HCT116 (cell line): ENCODE measurements at regions not wholly inside any gene's neighbourhood (a gene's known extent, or its start where the extent isn't known, plus 50 kb on each side); places are given as distances from the start of the nearest gene placed in this dataset.
"Not testable (repeated sequence)": the region's sequence is repeated elsewhere in the genome, so short reads cannot be mapped to it uniquely, and the experiment has no call there.

Experiments used
- ATAC-seq: fragments of 200-7000 bp; cut with Tn5 transposase; 2 replicates; pipeline ENCODE4 v1.9.1; 2020; ENCODE audit warnings: mild to moderate bottlenecking, moderate library complexity
- BruUV-seq: library from RNA; stranded (reverse); fragments of 400-500 nt; replicated peaks from 2 replicates; lab custom pipeline; 2021; lab: Mats Ljungman, UMichigan
- CTCF ChIA-PET: fragments of 300-600 bp; sonication (Branson Sonifier 250); formaldehyde crosslinking; loops from one replicate; lab custom pipeline; 2021; ENCODE audit warnings: antibody characterized with exemption; lab: Charles Lee
- POLR2A ChIA-PET: fragments of 300-600, 350-600 bp; sonication (Branson Sonifier 250); formaldehyde crosslinking; loops from one replicate; lab custom pipeline; 2021; ENCODE audit warnings: antibody characterized with exemption; lab: Charles Lee
- RAD21 ChIA-PET, 2 experiments: fragments of 300-600 bp; sonication (Branson Sonifier 250); formaldehyde crosslinking; loops; one replicate each; lab custom pipeline; 2023; ENCODE audit warnings: low total read pairs in 2 of 2; ENCODE audit not compliant: uncharacterized antibody in 2 of 2, unreplicated experiment in 2 of 2, low non-redundant PET in 1 of 2; lab: Charles Lee
- DNase-seq: peaks from one replicate; pipeline ENCODE4 v3.0.0-alpha.2; 2010; ENCODE audit warnings: low read depth, low spot score
- H2AFZ ChIP-seq: fragments of 200-600 bp; shearing (Covaris generic), sonication (generic); 2 replicates; pipeline ENCODE4 v1.6.1; 2017; ENCODE audit warnings: low read depth, mixed run types, mixed read lengths, antibody characterized with exemption, low read length; ENCODE audit not compliant: poor library complexity, severe bottlenecking
- H3K27ac ChIP-seq: 2 replicates; pipeline ENCODE4 v1.5.1; 2012; ENCODE audit warnings: low read depth, low read length
- H3K27me3 ChIP-seq: fragments of 200-600 bp; sonication (generic); 2 replicates; pipeline ENCODE4 v1.6.1; 2016; ENCODE audit warnings: mixed run types, low read length, mixed read lengths; ENCODE audit not compliant: insufficient read depth
- H3K36me3 ChIP-seq, 2 experiments: fragments of 200-500 bp in 1 of 2; fragments of 200-600 bp in 1 of 2; sonication (Bioruptor generic) in 1 of 2; sonication (generic) in 1 of 2; 2 replicates each; pipeline versions ENCODE4 v1.5.1 to v1.6.1; 2014 to 2016; ENCODE audit warnings: low read length in 2 of 2, inconsistent platforms in 1 of 2, mixed read lengths in 1 of 2, mixed run types in 1 of 2; ENCODE audit not compliant: insufficient read depth in 2 of 2, control insufficient read depth in 1 of 2
- H3K4me1 ChIP-seq, 2 experiments: fragments of 200-600 bp in 1 of 2; sonication (generic) in 1 of 2; 2 replicates each; pipeline versions ENCODE4 v1.5.1 to v1.6.1; 2012 to 2017; ENCODE audit warnings: low read length in 2 of 2, inconsistent platforms in 1 of 2, mild to moderate bottlenecking in 1 of 2, mixed read lengths in 1 of 2, mixed run types in 1 of 2, moderate library complexity in 1 of 2; ENCODE audit not compliant: insufficient read depth in 2 of 2, control insufficient read depth in 1 of 2
- H3K4me2 ChIP-seq: fragments of 200-600 bp; sonication (generic); 2 replicates; pipeline ENCODE4 v1.6.1; 2017; ENCODE audit warnings: mixed run types, low read length, mixed read lengths
- H3K4me3 ChIP-seq, 2 experiments: fragments of 200-600 bp in 1 of 2; sonication (generic) in 1 of 2; replicated peaks in 1 of 2; 2 replicates each; pipeline ENCODE4 v1.5.1; 2011 to 2016; ENCODE audit warnings: low read length in 2 of 2, control low read depth in 1 of 2, low read depth in 1 of 2, mild to moderate bottlenecking in 1 of 2, mixed read lengths in 1 of 2, mixed run types in 1 of 2
- H3K79me2 ChIP-seq: fragments of 200-600 bp; sonication (generic); 2 replicates; pipeline ENCODE4 v1.6.1; 2017; ENCODE audit warnings: mild to moderate bottlenecking, mixed run types, low read length, moderate library complexity, mixed read lengths; ENCODE audit not compliant: insufficient read depth
- H3K9ac ChIP-seq: fragments of 200-600 bp; sonication (generic); 2 replicates; pipeline ENCODE4 v1.6.1; 2016; ENCODE audit warnings: low read length, mixed read lengths
- H3K9me2 ChIP-seq: fragments of 200-600 bp; sonication (generic), shearing (Covaris generic); 2 replicates; pipeline ENCODE4 v1.6.1; 2017; ENCODE audit warnings: mixed run types, mild to moderate bottlenecking, moderate library complexity; ENCODE audit not compliant: insufficient read depth
- H3K9me3 ChIP-seq, 2 experiments: fragments of 200-500 bp in 1 of 2; fragments of 200-600 bp in 1 of 2; sonication (Bioruptor generic) in 1 of 2; sonication (generic) in 1 of 2; 2 replicates each; pipeline ENCODE4 v1.6.1; 2014 to 2017; ENCODE audit warnings: low read length in 2 of 2, mixed read lengths in 2 of 2, inconsistent platforms in 1 of 2, low read depth in 1 of 2, mild to moderate bottlenecking in 1 of 2, mixed run types in 1 of 2, moderate library complexity in 1 of 2; ENCODE audit not compliant: control insufficient read depth in 1 of 2, insufficient read depth in 1 of 2
- H4K20me1 ChIP-seq: fragments of 200-600 bp; sonication (generic), shearing (Covaris generic); 2 replicates; pipeline ENCODE4 v1.6.1; 2017; ENCODE audit warnings: mixed run types, mild to moderate bottlenecking, moderate library complexity; ENCODE audit not compliant: insufficient read depth
- ATF3 ChIP-seq: IDR thresholded peaks from 2 replicates; pipeline ENCODE4 v1.6.1; 2012
- EZH2 ChIP-seq: fragments of 200-600 bp; sonication (generic); IDR thresholded peaks from 2 replicates; pipeline ENCODE4 v1.6.1; 2017; ENCODE audit warnings: antibody characterized with exemption, mixed run types
- EZH2phosphoT487 ChIP-seq: fragments of 200-600 bp; IDR thresholded peaks from 2 replicates; pipeline ENCODE4 v1.6.1; 2018; ENCODE audit warnings: antibody characterized with exemption, borderline replicate concordance
- FOSL1 ChIP-seq: IDR thresholded peaks from 2 replicates; pipeline ENCODE4 v1.6.1; 2012; ENCODE audit warnings: low read depth
- MAX ChIP-seq: IDR thresholded peaks from 2 replicates; pipeline ENCODE4 v1.6.1; 2012
- REST ChIP-seq: IDR thresholded peaks from 2 replicates; pipeline ENCODE4 v1.6.1; 2012; ENCODE audit warnings: low read depth
- SP1 ChIP-seq: IDR thresholded peaks from 2 replicates; pipeline ENCODE4 v1.6.1; 2012; ENCODE audit warnings: low read depth
- TCF7L2 ChIP-seq: IDR thresholded peaks from 2 replicates; pipeline ENCODE4 v1.7.0; 2011; ENCODE audit warnings: borderline replicate concordance, inconsistent platforms; ENCODE audit not compliant: insufficient read depth, insufficient read length; ENCODE audit errors: extremely low read depth
- YY1 ChIP-seq: IDR thresholded peaks from 2 replicates; pipeline ENCODE4 v1.6.1; 2011; ENCODE audit warnings: low read length, low read depth, moderate library complexity, mild to moderate bottlenecking; ENCODE audit not compliant: insufficient replicate concordance; ENCODE audit errors: extremely low read depth
- ZFX ChIP-seq: fragments of 450-650 bp; IDR thresholded peaks from 2 replicates; pipeline ENCODE4 v1.6.1; 2017
- intact Hi-C: fragments of 100-400 bp; cut with micrococcal nuclease; formaldehyde crosslinking; loops from 2 replicates; pipeline ENCODE4 v1.10.0; 2022

DNA sequence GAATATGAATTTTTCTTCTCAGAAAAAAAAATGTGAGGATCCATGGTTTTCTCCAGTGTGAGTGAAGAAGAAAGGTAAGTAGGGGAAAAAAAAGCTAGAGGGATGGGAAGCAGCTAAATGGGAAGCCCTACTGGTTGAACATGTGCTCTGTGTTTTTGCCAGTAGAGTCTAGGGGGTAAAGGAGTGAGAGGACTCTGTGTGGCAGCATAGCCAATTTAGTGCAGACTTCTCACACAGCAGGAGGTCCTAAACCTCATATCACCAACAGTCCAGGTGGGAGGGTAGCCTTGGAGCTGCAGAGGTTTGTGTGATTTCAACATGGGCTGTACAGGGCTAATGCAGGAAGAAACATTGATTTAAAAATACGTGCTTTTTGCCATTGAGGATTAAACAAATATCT is 334.5 kb upstream of the SPHKAP start (continued):
- TF ChIP-seq REST, result no peak

DNA sequence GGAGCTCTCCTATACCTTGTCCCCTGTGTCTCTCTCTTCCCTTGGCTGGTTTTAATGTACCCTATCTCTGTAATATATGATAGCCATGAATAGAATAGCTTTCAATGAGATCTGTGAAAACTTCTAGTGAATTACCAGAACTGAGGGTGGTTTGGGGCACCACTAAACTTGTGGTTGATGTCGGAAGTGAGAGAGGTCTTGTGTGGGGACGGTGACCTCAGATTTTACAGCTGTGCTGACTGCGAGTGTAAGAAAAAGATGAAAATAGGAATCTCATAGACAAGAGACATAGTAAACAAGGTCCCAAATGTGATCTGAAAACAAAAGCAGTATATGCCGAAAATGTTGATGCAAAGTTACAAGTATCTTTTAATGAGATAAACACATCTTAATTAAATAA is 332.0 kb upstream of the SPHKAP start:
- H3K27ac ChIP-seq, H3K79me2 ChIP-seq, POLR2A ChIA-PET, H3K4me3 ChIP-seq, H3K9me3 ChIP-seq, CTCF ChIA-PET, H3K9ac ChIP-seq, H3K4me1 ChIP-seq, BruUV-seq, RAD21 ChIA-PET, H3K9me2 ChIP-seq, H2AFZ ChIP-seq, H3K27me3 ChIP-seq, H3K4me2 ChIP-seq, H3K36me3 ChIP-seq, H4K20me1 ChIP-seq, intact Hi-C loops, DNase-seq, ATAC-seq: not testable (repeated sequence)

- no peaks in the 10 kb centered on the region for H3K27me3 ChIP-seq
- H3K9ac ChIP-seq, result no peak overlapping the region
- BruUV-seq, result no TSS peak
- H3K4me2 ChIP-seq, result no peak overlapping the region
- no peaks in the 10 kb centered on the region for H3K79me2 ChIP-seq
- ATAC-seq (no peak), DNase-seq (no peak)
- no peaks in the 10 kb centered on the region for H3K9me2 ChIP-seq
- RAD21 ChIA-PET, result no interaction called here
- H3K27ac ChIP-seq, result no peak overlapping the region
- TF ChIP-seq FOSL1 (no peak), EZH2phosphoT487 (no peak), SP1 (no peak), YY1 (no peak), TCF7L2 (no peak), REST (no peak), ATF3 (no peak), ZFX (no peak), MAX (no peak), EZH2 (no peak)
- TF ChIP-seq, all 23 proteins: peak for 0
- Histone ChIP-seq H3K9me3 (no peaks in the 10 kb centered on the region), H3K4me1 (no peaks in the 10 kb centered on the region), H3K36me3 (no peaks in the 10 kb centered on the region), H4K20me1 (no peaks in the 10 kb centered on the region), H2AFZ (no peak overlapping the region), H3K4me3 (no peak overlapping the region)
- ChIA-PET CTCF (no interaction called here), POLR2A (no interaction called here)
- intact Hi-C loops, result no loop called here
These were observed 327.5 kb upstream of the SPHKAP start for GRCh38 chr2:228509021-228509420.
